Suppressor macrophage (primary cell): ENCODE measurements at regions not wholly inside any gene's neighbourhood (a gene's known extent, or its start where the extent isn't known, plus 50 kb on each side); places are given as distances from the start of the nearest gene placed in this dataset.
A peak's percentile ranks its signal among the peaks of the same experiment; 100 is the strongest.
"Not testable (repeated sequence)": the region's sequence is repeated elsewhere in the genome, so short reads cannot be mapped to it uniquely, and the experiment has no call there.

Experiments
- DNase-seq, 4 experiments: peaks; one replicate each; pipeline ENCODE4 v3.0.0-alpha.2; 2020 to 2022

DNA sequence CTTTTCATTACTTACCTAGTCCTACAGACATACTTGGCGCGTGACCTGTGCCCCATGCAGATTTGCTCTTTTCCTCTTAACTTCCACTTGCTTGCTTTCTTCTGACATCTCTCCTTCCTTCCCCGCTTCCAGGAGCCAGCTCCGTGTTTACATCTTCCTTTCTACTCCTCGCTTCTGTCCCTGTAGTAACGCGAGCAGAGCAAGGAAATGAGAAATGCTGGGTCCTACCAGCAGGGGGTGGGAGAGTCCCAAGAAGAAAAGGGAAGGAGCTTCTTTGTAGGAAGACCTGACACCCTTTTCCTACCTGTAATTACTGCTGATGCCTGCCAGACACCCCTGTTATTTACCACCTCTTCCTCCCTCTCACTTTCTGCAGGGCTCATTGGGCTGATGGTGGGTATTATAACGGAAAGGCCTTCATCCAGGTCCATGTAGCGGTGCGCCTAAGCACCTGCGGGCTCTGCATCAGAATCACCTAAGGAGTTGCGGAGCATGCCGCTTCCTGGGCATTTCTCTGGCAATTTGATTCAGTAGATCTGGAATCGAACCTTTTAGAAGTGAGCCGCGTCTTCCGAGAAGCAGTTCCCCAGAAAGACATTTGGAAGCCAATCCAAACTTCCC, 1260.8 kb upstream of the WWC1 start:
- DNase-seq, result peak in 2 of 4 experiments; percentile 3 to 8

DNA sequence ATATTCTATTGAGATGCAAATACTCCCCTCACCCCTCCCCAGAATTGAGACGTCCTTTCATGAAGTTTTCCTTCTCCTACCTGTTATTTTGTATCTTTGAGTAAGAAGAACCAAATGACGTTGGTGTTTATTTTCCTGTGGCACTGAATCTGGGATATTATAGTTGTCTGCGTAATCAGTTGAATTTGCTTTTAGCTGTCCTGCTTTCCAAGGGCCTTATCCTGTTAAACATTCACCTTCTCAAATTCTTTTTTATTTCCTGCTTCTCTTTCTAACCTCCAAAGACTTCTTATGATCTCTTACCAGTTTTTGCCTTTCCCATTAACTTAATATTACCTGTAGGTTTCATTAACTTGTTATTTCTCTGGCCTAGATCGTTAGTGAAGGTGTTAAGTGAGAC, 1254.9 kb upstream of the WWC1 start:
- no peak for DNase-seq

DNA sequence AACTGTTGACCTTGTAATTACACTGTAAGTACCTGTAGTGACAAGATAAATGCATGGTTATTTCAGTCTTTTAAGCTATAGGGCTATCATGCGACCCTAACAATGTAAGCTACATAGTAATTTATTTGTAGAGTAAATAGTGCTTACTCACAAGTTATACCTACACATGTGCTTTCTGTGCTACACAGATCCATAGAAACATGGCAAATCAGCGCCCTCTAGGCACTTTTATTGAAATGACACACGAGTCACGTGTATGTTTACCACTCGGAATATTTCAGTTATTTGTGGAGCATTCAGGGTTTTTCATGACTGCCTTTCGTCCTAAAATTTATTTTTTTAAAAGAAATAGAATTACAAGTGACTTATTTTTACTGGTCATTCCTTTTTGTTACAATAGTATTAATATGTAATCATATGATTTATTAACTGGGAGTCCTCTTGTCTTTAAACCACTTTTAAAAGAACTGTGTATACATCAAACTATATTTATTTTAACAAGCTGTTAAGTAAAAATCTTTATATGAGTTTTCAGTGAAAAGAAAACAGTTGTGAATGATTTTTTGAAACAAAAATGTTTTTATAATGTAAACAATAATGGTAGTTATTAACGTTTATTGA, 1242.3 kb upstream of the WWC1 start:
- DNase-seq, result peak; percentile 44 to 55 (median 50)

DNA sequence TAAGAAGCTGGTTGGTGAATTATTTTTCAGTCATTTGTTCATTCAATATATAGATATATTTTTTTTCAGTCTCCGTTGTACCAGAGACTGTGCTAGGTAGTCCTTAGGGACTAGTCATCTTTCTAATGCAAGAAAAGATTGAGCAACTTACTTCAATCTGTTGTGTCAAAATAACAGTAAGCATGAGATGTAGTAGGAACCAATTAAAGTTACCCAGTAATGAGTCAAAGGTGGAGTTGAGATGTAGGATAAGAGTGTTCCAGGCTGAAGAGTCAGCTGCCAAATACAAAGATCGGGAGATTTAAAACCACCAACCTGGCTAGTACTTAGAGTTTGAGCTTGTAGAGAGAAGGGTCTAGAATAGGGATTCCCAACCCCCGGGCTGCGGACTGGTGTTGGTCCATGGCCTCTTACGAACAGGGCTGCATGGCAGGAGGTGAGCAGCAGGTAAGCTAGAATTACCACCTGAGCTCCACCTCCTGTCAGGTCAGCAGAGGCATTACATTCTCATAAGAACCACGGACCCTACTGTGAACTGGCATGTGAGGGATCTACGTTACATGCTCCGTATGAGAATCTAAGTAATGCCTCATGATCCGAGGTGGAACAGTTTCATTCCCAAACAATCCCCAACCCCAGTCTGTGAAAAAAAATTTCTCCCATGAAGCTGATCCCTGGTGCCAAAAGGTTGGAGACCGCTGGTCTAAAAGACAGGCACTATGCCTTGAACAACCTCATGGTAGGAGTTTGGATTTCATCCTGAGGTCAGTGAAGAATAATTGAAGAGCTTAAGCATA, 1241.5 kb upstream of the WWC1 start:
- DNase-seq, result no peak

DNA sequence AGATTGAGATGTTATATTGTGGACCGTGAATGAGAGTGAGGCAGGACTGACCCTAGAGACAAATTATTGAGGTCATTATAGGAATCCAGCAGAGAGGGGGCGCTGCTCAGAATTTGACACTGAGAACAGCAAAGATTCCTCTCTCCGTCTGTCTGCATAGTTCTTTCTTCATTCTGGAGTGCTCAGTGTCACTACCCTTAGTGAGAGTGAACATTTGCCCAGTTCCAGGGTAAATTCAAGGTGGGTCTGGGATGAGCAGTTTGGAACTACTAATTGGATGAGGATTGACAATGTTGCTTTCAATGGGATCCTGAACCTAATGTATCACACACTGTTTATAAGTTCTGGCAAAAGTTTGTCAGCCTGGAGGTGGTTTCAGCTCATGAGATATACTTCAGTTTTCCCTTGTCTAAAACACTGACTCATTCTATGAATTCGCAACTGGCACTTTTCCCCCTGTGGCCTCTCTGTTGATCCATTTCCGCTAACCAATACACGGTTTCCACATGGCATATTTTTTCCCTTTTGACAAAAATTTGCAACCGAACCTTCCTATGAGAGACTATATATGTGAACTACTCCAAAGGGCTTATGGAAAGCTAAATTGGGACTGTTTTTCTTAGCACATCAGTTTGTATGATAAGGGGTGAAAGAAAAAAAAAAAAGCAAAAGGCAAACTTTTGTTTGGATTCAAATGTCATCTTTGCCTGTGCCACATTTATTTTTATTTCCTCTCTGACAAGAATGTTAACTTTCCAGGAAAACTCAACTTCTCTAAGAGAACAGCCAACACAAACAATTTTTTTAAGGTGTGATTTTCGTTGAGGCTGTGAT, 1240.7 kb upstream of the WWC1 start:
- no peak for DNase-seq

DNA sequence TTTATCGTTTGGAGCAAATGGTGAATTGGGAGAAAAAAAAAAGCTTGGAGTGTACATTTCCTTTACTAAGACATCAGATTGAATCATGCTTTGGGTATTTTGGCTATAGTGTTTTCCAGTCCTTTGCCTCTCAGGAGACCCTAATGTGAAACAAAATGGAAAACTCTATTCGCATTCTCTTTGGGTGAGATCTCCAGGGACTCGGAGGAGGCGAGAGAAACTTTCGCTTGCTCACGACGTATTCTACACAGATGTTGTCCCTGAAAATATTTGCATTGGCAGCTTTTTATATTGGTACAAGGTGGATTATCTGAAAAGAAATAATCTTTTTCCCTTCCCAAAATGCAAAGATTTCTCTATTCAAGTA, 1240.1 kb upstream of the WWC1 start:
- no peak for DNase-seq

DNA sequence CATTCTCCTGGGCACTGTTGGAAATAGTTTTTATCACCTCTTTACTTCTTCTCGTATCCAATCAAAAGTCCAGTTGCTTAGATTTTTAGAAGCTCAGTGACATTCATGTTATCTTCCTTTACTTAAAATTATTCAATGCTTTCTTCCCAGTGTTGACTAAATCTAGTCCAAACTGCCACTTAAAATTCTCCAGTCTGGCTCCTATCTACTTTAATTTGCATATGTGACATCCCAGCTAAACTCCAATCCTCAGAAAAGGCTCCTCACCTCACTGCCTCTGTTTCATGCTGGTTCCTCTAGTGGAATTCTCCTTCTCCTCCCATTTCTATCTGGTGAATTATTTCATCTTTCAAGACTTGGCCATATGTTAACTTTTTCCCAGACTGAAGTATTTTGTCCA, 1238.7 kb upstream of the WWC1 start:
- no peak for DNase-seq

DNA sequence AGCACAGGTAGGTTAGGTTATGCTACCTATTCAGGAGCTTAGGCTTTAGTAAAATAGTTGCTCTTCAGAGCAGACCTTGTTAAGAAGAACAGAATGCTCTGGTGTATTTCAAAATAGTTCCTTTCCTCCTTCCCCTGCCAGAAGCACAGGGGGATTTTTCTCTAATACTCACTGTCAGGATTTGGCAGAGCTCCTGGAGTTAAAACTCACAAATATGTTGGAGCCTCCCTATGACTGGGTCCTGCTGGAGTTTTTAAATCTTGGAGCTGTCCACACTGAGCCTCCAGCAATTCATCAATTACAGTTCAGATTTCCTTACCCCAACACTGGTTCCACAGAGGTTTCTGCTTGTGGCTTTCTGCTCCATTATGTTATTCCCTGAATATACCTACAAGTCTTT, 1233.8 kb upstream of the WWC1 start:
- DNase-seq, result no peak

DNA sequence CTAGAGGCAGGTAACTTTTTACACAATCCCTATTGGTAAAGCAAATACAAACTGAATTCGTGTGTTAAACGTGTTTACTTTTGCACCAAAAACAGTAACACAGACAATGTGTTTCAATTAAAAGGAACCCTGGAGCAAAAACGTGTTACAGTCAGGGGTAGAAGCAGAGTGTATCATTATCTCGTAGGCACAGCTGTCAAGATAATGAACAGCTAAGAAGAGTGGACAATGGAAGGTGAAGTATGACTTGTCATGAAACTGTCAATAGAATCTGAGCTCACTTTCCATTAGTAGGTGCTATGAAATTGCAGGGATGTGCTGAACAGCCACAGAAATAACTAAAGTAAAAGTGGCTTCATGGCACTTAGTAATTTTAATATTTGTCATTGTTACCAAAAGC, 1229.8 kb upstream of the WWC1 start:
- no peak for DNase-seq

DNA sequence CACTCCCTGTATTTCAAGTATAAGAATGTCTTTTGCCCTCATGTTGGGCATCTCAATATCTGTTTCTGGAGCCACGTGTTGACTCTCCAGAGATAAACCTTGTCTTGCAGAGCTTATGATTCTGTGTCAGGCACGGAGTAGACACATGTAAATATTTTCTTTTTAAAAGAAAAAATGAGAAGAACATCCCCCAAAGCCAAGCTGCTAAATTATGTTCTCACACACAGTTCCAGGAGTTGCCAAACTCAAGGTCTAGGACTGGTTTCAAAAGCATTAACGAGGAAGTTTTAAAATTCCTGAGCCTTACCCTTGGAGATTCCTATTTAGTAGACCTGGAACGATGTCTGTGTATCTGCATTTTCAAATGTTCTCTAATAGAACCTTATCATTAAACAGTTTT, 1228.3 kb upstream of the WWC1 start:
- DNase-seq, result no peak

DNA sequence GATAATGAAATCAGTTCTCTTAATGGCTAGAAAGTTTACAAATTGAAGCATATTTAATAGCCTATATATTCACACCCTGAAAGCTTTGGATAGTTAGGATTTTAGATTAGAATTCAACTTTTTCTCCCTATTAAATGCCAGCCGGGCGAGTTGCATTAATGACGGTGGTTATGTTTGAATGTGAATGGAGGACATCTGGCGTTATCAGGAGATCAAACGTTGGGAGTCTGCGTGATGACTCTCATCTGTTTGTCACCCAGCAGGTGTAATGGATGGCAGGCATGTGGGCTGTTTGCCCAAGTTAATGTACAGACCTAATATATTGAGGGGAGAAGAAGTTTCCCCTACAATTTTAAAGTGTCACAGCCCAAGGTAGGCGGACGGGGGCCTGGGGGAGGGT, 1227.7 kb upstream of the WWC1 start:
- no peak for DNase-seq

DNA sequence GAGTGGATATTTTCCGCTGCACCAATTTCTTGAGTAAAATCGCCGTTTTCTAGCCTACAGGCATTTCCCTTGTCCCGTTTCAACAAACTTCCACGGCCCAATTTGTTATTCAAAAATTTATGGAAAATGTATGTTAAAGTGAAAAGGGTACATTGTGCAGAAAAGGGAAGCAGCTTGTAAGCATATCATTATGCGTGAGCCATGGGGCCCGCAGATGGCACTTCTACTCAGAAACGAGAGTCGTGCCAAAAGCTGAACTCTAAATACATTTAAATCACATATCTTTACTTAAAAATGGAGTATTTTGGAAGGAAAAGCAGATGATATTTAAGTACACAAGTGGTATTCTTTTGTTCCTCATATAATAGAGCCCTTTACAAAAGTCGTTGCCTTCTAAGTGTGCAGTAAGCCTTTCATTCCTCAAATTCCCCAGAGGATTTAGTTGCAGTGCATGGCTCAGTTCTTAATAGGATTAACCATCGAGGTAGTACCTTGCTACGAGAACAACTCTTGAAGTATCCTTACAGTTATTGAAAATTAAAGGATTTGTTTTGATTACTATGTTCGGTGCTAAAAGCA, 1227.2 kb upstream of the WWC1 start:
- no peak for DNase-seq

DNA sequence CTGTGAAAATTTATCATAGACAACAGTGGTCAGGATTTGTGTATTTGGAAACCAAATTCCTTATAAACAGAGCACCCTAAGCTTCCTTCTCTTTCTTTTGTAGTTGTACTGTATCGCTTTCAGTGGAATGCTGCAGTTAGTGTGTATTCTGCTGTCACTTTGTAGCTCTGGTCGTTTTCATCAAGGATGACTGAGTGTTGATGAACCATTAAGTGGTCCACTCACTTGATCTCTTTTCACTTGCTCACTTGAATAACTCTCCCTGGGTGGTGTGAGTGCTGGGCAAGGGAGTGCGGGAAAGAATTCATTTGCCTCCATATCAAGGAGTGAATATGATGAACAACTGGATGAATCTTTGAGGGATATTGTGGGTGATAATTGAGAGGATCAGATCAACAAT, 1225.7 kb upstream of the WWC1 start:
- DNase-seq, result no peak

DNA sequence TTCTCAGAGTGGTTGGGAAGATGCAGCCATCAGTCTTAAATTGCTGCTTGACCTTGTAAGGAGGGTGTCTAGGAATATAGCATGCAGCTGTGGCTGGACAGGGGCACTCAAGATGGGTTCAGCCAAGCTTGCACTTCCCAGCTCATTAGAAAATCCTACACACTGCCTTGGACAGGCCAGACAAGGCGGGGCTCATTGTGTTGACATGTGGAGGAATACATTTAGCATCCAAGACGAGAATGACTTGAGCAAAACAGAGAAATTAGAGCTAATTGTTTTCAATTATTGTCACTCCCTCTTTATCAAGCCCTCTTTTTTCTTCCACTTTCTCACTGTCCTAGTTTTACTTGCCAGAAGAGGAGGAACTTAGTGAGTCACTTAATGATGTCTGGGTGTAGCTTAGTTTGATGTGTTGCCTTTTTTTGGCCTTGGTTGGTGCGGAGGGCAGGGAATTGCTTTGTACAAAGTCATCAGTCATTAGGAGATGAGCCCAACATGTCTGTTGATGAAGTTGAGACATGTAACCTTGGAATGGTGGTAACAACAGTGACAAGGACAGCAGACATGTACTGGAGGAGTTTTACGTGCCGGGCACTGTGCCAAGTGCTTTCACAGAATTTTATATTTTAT, 1219.3 kb upstream of the WWC1 start:
- DNase-seq, result no peak

DNA sequence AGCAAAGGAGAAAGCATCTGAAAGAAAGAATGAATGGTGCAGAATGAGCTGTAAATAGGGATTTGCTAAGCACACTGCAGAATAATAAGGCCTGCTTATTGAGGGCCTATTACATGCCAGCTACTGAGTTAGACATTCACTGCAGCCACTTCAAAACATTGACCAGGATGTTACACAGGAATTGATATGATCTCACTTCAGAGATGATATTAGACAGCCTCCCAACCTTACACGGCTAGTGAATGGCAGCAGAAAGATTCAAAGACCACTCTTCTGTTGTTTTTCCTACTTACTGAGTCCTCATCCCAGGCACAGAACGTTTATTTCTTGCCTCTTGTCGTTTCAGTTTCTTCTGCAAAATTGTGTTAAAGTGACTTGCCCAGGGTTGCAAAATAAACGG, 1209.9 kb upstream of the WWC1 start:
- DNase-seq, result no peak

DNA sequence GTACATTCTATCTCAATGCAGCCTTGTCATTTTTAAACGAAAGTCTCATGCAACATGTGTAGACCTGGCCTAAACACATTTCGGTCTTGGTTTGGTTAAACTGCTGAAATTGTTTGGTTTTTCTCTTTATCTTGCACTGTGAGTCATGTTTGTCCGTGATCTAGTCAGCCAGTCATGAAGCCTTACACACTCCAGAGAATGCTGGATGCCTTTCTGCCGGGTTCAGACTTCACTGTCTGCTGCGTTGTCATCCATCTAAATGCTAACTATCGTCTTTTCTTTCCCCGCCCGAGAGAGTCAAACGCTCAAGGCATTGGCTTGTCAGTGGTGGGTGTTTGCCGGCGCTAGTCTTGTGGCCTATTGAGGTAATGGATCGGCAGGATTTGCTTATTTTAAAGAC, 1194.6 kb upstream of the WWC1 start:
- no peak for DNase-seq

DNA sequence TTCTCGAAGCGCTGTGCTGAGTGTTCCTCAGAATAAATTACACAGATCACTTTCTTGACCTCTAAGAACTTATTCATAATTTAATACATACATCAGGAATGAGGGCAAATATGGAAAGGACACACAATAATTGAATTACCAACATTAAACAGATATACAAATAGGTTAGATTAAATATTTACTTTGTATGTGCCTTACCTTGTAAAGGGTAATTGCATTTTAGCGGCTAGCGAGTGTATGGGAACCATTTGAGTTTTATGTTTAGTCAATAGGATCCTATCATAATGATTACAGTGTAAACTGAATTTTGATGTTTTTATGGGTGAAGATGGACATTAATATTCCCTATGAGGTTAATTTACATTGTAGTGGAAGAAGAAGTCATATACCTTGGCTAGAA, 1187.1 kb upstream of the WWC1 start:
- no peak for DNase-seq

DNA sequence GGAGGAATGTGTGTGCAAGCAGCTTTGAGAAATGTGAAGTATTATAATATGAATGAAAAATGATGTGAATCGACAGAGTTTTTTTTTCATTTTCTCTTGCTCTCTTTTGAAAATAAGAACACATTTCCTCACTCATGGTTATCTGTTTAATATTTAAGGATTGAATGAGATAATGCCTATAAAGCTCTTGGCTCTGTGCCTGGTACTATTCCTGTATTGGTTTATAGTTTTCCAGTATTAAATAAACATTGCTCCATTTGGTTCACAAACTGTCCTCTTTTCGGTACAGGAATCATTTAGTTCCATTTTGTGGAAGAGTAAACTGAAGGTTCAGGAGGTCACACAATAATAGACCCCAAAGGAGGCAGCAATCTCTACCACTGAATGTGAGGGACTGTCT, 1185.5 kb upstream of the WWC1 start:
- DNase-seq, result no peak

DNA sequence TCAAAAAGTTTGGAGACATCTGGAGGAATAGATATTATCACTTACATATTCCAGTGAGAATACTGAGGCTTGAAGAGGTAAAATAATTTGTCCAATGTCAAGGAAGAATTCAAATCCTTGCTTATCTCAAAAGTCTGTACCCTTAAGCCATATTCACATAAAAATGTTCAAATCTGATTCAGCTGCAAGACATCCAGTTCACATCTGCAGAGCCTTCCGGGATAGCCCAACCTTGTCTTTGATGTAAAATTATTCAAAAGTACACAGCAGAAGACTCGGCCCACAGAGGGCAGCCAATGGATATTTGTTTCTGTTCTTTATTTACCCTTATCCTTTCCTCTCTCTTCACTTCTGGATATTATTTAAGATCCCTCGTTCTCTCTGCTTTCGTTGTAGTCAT, 1183.8 kb upstream of the WWC1 start:
- DNase-seq, result no peak

DNA sequence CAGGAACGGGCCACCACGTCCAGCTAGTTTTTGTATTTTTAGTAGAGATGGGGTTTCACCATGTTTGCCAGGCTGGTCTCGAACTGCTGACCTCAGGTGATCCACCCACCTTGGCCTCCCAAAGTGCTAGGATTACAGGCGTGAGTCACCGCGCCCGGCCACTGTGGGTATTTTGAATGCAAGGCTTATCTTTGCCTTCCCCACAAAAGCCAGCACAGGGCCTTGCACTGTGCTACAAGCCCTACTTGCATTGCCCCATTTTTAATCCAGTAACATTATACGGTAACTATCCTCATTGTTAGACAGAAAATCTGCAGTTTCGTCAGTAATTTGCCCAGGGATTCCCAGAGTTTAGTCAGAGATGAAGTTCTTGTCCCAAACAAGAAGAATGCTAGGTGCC, 1183.2 kb upstream of the WWC1 start:
- not testable (repeated sequence) for DNase-seq

DNA sequence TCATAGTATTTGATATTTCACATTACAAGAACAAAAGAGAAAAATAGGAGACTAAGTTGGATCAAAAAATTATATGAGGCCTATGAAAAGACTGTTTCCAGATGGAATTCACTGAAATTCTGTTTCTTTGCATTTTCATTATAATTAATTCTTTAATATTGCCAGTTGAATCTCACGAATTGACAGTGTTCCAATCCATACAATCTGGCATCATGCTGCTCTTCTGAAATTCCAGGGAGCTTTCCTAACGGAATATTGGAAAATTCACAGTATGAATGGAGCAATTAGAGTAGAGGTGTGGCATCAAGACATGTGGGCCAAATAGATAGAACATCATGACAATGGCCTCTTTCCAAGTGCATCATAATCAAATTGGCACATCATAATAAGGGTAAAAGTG, 1178.9 kb upstream of the WWC1 start:
- no peak for DNase-seq

DNA sequence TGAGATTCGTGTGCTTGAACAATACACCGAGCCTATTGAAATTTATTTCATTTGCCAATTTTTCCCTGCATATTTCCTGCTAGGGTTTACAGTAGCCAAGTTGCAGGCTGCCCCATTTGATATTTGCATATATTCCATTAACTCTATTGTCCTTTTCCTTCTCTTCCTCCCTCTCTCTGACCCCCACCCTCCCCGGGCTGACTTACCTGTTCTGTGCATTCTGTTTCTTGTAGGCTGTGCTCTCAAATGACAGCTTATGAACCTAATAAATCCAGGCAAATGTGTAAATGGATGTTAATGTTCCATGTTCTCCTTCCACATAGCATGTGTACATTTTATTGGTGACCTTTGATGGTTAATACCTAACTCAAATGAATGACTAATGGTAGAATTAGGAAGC, 1169.2 kb upstream of the WWC1 start:
- DNase-seq, result no peak

DNA sequence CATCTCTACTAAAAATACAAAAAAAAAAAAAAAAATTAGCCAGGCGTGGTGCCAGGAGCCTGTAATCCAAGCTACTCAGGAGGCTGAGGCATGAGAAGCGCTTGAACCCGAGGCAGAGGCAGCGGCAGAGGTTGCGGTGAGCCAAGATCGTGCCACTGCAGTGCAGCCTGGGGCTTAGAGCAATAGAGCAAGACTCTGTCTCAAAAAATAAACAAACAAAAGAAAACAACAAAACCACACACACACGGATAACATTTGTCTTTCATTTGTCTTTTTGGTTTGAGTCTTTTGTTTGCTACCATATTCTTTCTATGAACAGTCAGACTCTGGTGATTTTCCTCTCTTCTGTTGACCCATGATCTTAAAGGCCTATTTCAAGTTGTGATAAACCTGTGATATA, 1168.3 kb upstream of the WWC1 start:
- DNase-seq, result no peak
